BLaER1 (cell line): ENCODE measurements at regions not wholly inside any gene's neighbourhood (a gene's known extent, or its start where the extent isn't known, plus 50 kb on each side); places are given as distances from the start of the nearest gene placed in this dataset.

ENCODE experiments used
- H3K27ac ChIP-seq: shearing (Covaris generic); formaldehyde crosslinking; 2 replicates; pipeline ENCODE4 v1.8.1; 2022
- H3K27me3 ChIP-seq: shearing (Covaris generic); formaldehyde crosslinking; 2 replicates; pipeline ENCODE4 v1.8.1; 2022
- H3K36me3 ChIP-seq: shearing (Covaris generic); formaldehyde crosslinking; 2 replicates; pipeline ENCODE4 v1.8.1; 2022
- H3K4me1 ChIP-seq: shearing (Covaris generic); formaldehyde crosslinking; 2 replicates; pipeline ENCODE4 v1.8.1; 2022
- H3K4me2 ChIP-seq: shearing (Covaris generic); formaldehyde crosslinking; 2 replicates; pipeline ENCODE4 v1.8.1; 2022
- H3K4me3 ChIP-seq: shearing (Covaris generic); formaldehyde crosslinking; 2 replicates; pipeline ENCODE4 v1.8.1; 2022
- H3K9ac ChIP-seq: shearing (Covaris generic); formaldehyde crosslinking; 2 replicates; pipeline ENCODE4 v1.8.1; 2022
- H3K9me3 ChIP-seq: shearing (Covaris generic); formaldehyde crosslinking; 2 replicates; pipeline ENCODE4 v1.8.1; 2022
- H4K20me1 ChIP-seq: shearing (Covaris generic); formaldehyde crosslinking; 2 replicates; pipeline ENCODE4 v1.8.1; 2022
- Cebpa-rat ChIP-seq: shearing (Covaris generic); IDR thresholded peaks from 2 replicates; pipeline ENCODE4 v1.8.1; 2022

- H3K36me3 ChIP-seq: no peaks in the 10 kb centered on the region
- no peaks in the 10 kb centered on the region for H3K27me3 ChIP-seq
- no peak overlapping the region for H3K27ac ChIP-seq
- H4K20me1 ChIP-seq: no peaks in the 10 kb centered on the region
- no peak overlapping the region for H3K9ac ChIP-seq
- H3K4me1 ChIP-seq: no peaks in the 10 kb centered on the region; the same call in 1 of the 2 replicates
- H3K4me2 ChIP-seq: peak overlapping the region; percentile 2; the same call in 1 of the 2 replicates
- no peak overlapping the region for H3K4me3 ChIP-seq
- H3K9me3 ChIP-seq: peaks cover 12% of the 10 kb centered on the region
- TF ChIP-seq Cebpa-rat: no peak
Measured at GRCh38 chr20:39310363-39310995, 348.3 kb downstream of the DHX35 start.

- H3K4me2 ChIP-seq: no peak overlapping the region
- H3K9ac ChIP-seq: no peak overlapping the region
- H3K4me1 ChIP-seq: no peaks in the 10 kb centered on the region; the same call in 1 of the 2 replicates
- no peak for TF ChIP-seq Cebpa-rat
- H3K27me3 ChIP-seq: no peaks in the 10 kb centered on the region
- peaks cover 12% of the 10 kb centered on the region for H3K9me3 ChIP-seq
- H3K36me3 ChIP-seq: no peaks in the 10 kb centered on the region
- H3K4me3 ChIP-seq: no peak overlapping the region
- H4K20me1 ChIP-seq: no peaks in the 10 kb centered on the region
- H3K27ac ChIP-seq: no peak overlapping the region
Measured at GRCh38 chr20:39309458-39309857, 347.3 kb downstream of the DHX35 start.

- TF ChIP-seq Cebpa-rat: no peak
- H3K9ac ChIP-seq: no peak overlapping the region
Measured at GRCh38 chr20:39302312-39302711, 340.2 kb downstream of the DHX35 start.

GRCh38 chr20:39299783-39300182 is 337.6 kb downstream of the DHX35 start:
- no peak overlapping the region for H3K9ac ChIP-seq
- no peaks in the 10 kb centered on the region for H3K4me1 ChIP-seq
- no peaks in the 10 kb centered on the region for H3K9me3 ChIP-seq
- H3K27ac ChIP-seq: no peak overlapping the region
- H3K36me3 ChIP-seq: no peaks in the 10 kb centered on the region
- no peaks in the 10 kb centered on the region for H4K20me1 ChIP-seq
- H3K4me2 ChIP-seq: no peak overlapping the region
- H3K4me3 ChIP-seq: no peak overlapping the region
- no peaks in the 10 kb centered on the region for H3K27me3 ChIP-seq
- TF ChIP-seq Cebpa-rat: no peak

More at GRCh38 chr20:39302312-39302711, 340.2 kb downstream of the DHX35 start:
- no peaks in the 10 kb centered on the region for H4K20me1 ChIP-seq
- H3K4me3 ChIP-seq: no peak overlapping the region
- no peaks in the 10 kb centered on the region for H3K27me3 ChIP-seq
- H3K36me3 ChIP-seq: no peaks in the 10 kb centered on the region
- H3K4me1 ChIP-seq: no peaks in the 10 kb centered on the region
- no peak overlapping the region for H3K27ac ChIP-seq
- H3K4me2 ChIP-seq: no peak overlapping the region
- H3K9me3 ChIP-seq: peaks cover under 1% of the 10 kb centered on the region; the same call in 1 of the 2 replicates

- H3K4me3 ChIP-seq: no peak overlapping the region
- H3K4me2 ChIP-seq: no peak overlapping the region
- no peak for TF ChIP-seq Cebpa-rat
- H3K9me3 ChIP-seq: no peaks in the 10 kb centered on the region
- no peaks in the 10 kb centered on the region for H4K20me1 ChIP-seq
- H3K27me3 ChIP-seq: no peaks in the 10 kb centered on the region
- no peaks in the 10 kb centered on the region for H3K4me1 ChIP-seq
- H3K36me3 ChIP-seq: no peaks in the 10 kb centered on the region
- no peak overlapping the region for H3K9ac ChIP-seq
- no peak overlapping the region for H3K27ac ChIP-seq
Measured at GRCh38 chr20:39298571-39299506, 336.7 kb downstream of the DHX35 start.

- H4K20me1 ChIP-seq: no peaks in the 10 kb centered on the region
- no peaks in the 10 kb centered on the region for H3K9me3 ChIP-seq
Measured at GRCh38 chr20:39298121-39298520, 336.0 kb downstream of the DHX35 start.

GRCh38 chr20:39295301-39295700 is 333.2 kb downstream of the DHX35 start:
- Histone ChIP-seq H3K27me3 (no peaks in the 10 kb centered on the region), H3K27ac (no peak overlapping the region), H3K4me3 (no peak overlapping the region), H3K9me3 (no peaks in the 10 kb centered on the region), H3K4me1 (no peaks in the 10 kb centered on the region), H3K36me3 (no peaks in the 10 kb centered on the region), H3K4me2 (no peak overlapping the region), H3K9ac (no peak overlapping the region), H4K20me1 (no peaks in the 10 kb centered on the region)
- no peak for TF ChIP-seq Cebpa-rat

More at GRCh38 chr20:39298121-39298520, 336.0 kb downstream of the DHX35 start:
- Histone ChIP-seq H3K4me1 (no peaks in the 10 kb centered on the region), H3K36me3 (no peaks in the 10 kb centered on the region), H3K27ac (no peak overlapping the region), H3K4me2 (no peak overlapping the region), H3K9ac (no peak overlapping the region), H3K4me3 (no peak overlapping the region), H3K27me3 (no peaks in the 10 kb centered on the region)
- TF ChIP-seq Cebpa-rat: no peak

- Histone ChIP-seq H3K36me3 (no peaks in the 10 kb centered on the region), H3K4me1 (no peaks in the 10 kb centered on the region), H4K20me1 (no peaks in the 10 kb centered on the region), H3K9me3 (no peaks in the 10 kb centered on the region), H3K4me3 (no peak overlapping the region), H3K9ac (no peak overlapping the region), H3K27ac (no peak overlapping the region), H3K4me2 (no peak overlapping the region), H3K27me3 (no peaks in the 10 kb centered on the region)
- TF ChIP-seq Cebpa-rat: no peak
Measured at GRCh38 chr20:39294137-39294725, 332.1 kb downstream of the DHX35 start.

- no peaks in the 10 kb centered on the region for H3K36me3 ChIP-seq
- no peaks in the 10 kb centered on the region for H4K20me1 ChIP-seq
- peaks cover 15% of the 10 kb centered on the region for H3K9me3 ChIP-seq
- no peak for TF ChIP-seq Cebpa-rat
- H3K9ac ChIP-seq: no peak overlapping the region
- no peak overlapping the region for H3K4me2 ChIP-seq
- no peaks in the 10 kb centered on the region for H3K27me3 ChIP-seq
- H3K27ac ChIP-seq: no peak overlapping the region
- H3K4me1 ChIP-seq: no peaks in the 10 kb centered on the region
- H3K4me3 ChIP-seq: no peak overlapping the region
Measured at GRCh38 chr20:39292193-39292736, 330.1 kb downstream of the DHX35 start.
